GM23338 (cell line): ENCODE measurements at regions not wholly inside any gene's neighbourhood (a gene's known extent, or its start where the extent isn't known, plus 50 kb on each side); places are given as distances from the start of the nearest gene placed in this dataset.

Experiments used
- ATAC-seq: fragments of 200-7000 bp; cut with Tn5 transposase; 3 replicates; pipeline ENCODE4 v1.9.1; 2020
- DNase-seq: peaks from one replicate; pipeline ENCODE4 v3.0.0-alpha.2; 2015; ENCODE audit warnings: low spot score
- H2AFZ ChIP-seq: fragments of 200-600 bp; sonication (generic); 2 replicates; pipeline ENCODE4 v1.8.0; 2016; ENCODE audit warnings: antibody characterized with exemption, mild to moderate bottlenecking, moderate library complexity
- H3F3A ChIP-seq: fragments of 200-600 bp; sonication (generic); replicated peaks from 2 replicates; pipeline ENCODE4 v1.8.0; 2017; ENCODE audit warnings: antibody characterized with exemption, mixed run types, low read depth
- H3K27ac ChIP-seq: fragments of 200-600 bp; sonication (generic); 2 replicates; pipeline ENCODE4 v1.6.1; 2016; ENCODE audit warnings: low read depth
- H3K27me3 ChIP-seq: fragments of 200-600 bp; sonication (generic); 2 replicates; pipeline ENCODE4 v1.8.0; 2016; ENCODE audit warnings: mild to moderate bottlenecking, mixed run types, moderate library complexity; ENCODE audit not compliant: insufficient read depth
- H3K36me3 ChIP-seq: fragments of 200-600 bp; sonication (generic); 2 replicates; pipeline ENCODE4 v1.8.0; 2016; ENCODE audit warnings: mild to moderate bottlenecking; ENCODE audit not compliant: insufficient read depth
- H3K4me1 ChIP-seq: fragments of 200-600 bp; sonication (generic); 2 replicates; pipeline ENCODE4 v1.8.0; 2016; ENCODE audit warnings: mild to moderate bottlenecking, moderate library complexity; ENCODE audit not compliant: insufficient read depth
- H3K4me2 ChIP-seq: fragments of 200-600 bp; sonication (generic); 2 replicates; pipeline ENCODE4 v1.7.1; 2017; ENCODE audit warnings: mixed run types
- H3K4me3 ChIP-seq: fragments of 200-600 bp; sonication (generic); 2 replicates; pipeline ENCODE4 v1.6.1; 2016; ENCODE audit warnings: mixed run types
- H3K79me2 ChIP-seq: fragments of 200-600 bp; sonication (generic); replicated peaks from 2 replicates; pipeline ENCODE4 v1.8.0; 2017; ENCODE audit warnings: mild to moderate bottlenecking; ENCODE audit not compliant: insufficient read depth
- H3K9me2 ChIP-seq: fragments of 200-600 bp; sonication (generic); 2 replicates; pipeline ENCODE4 v1.8.0; 2017; ENCODE audit not compliant: insufficient read depth
- H4K20me1 ChIP-seq: fragments of 200-600 bp; sonication (generic); replicated peaks from 2 replicates; pipeline ENCODE4 v1.8.0; 2017; ENCODE audit warnings: mild to moderate bottlenecking; ENCODE audit not compliant: insufficient read depth
- H3K27ac Mint-ChIP-seq: 2 replicates; pipeline ENCODE4 v1.8.0; 2020; ENCODE audit warnings: inconsistent platforms, mild to moderate bottlenecking, moderate library complexity, mixed read lengths
- H3K27me3 Mint-ChIP-seq: 3 replicates; pipeline ENCODE4 v1.8.0; 2022; ENCODE audit warnings: low read depth, mild to moderate bottlenecking, moderate library complexity, mixed read lengths, inconsistent platforms; ENCODE audit not compliant: insufficient read depth, poor library complexity
- H3K36me3 Mint-ChIP-seq: 3 replicates; pipeline ENCODE4 v1.8.0; 2021; ENCODE audit warnings: low read depth, mild to moderate bottlenecking, inconsistent platforms, moderate library complexity, mixed read lengths
- H3K4me1 Mint-ChIP-seq: 3 replicates; pipeline ENCODE4 v1.8.0; 2020; ENCODE audit warnings: mild to moderate bottlenecking, inconsistent platforms, mixed read lengths
- H3K4me3 Mint-ChIP-seq: 3 replicates; pipeline ENCODE4 v1.8.0; 2021; ENCODE audit warnings: moderate library complexity, mild to moderate bottlenecking, inconsistent platforms, mixed read lengths
- H3K9me3 Mint-ChIP-seq: 3 replicates; pipeline ENCODE4 v1.8.0; 2020; ENCODE audit warnings: moderate library complexity, mild to moderate bottlenecking, inconsistent platforms, mixed read lengths
- CREB1 ChIP-seq: fragments of 250-450 bp; sonication (Bioruptor Pico); IDR thresholded peaks from 2 replicates; pipeline ENCODE4 v1.5.0; 2020; ENCODE audit warnings: low read depth, mild to moderate bottlenecking, moderate library complexity
- EZH2 ChIP-seq: fragments of 200-600 bp; sonication (generic); IDR thresholded peaks from one replicate; pipeline ENCODE4 v1.8.0; 2017; ENCODE audit warnings: antibody characterized with exemption, mild to moderate bottlenecking, low read depth; ENCODE audit not compliant: unreplicated experiment
- EZH2phosphoT487 ChIP-seq: fragments of 200-600 bp; sonication (generic); IDR thresholded peaks from one replicate; pipeline ENCODE4 v1.8.1; 2018; ENCODE audit warnings: antibody characterized with exemption; ENCODE audit not compliant: unreplicated experiment
- JUNB ChIP-seq: IDR thresholded peaks from one replicate; pipeline ENCODE4 v1.6.1; 2016; ENCODE audit warnings: antibody characterized with exemption; ENCODE audit not compliant: unreplicated experiment
- POLR2AphosphoS5 ChIP-seq: IDR thresholded peaks from 2 replicates; pipeline ENCODE4 v1.6.1; 2016; ENCODE audit warnings: antibody characterized with exemption, low read depth
- STAT1 ChIP-seq: IDR thresholded peaks from one replicate; pipeline ENCODE4 v1.6.1; 2016; ENCODE audit warnings: antibody characterized with exemption; ENCODE audit not compliant: unreplicated experiment
- ZNF114 ChIP-seq: fragments of 250-450 bp; sonication (Bioruptor Pico); IDR thresholded peaks from 2 replicates; pipeline ENCODE4 v1.5.0; 2020; ENCODE audit warnings: mild to moderate bottlenecking, moderate library complexity
- ZNF331 ChIP-seq: fragments of 250-450 bp; sonication (Bioruptor Pico); IDR thresholded peaks from 2 replicates; pipeline ENCODE4 v1.5.0; 2020; ENCODE audit warnings: low read depth, mild to moderate bottlenecking, moderate library complexity
- ZNF462 ChIP-seq: fragments of 250-450 bp; sonication (Bioruptor Pico); IDR thresholded peaks from 2 replicates; pipeline ENCODE4 v1.5.0; 2020; ENCODE audit warnings: mild to moderate bottlenecking, moderate library complexity
- TF ChIP-seq, protein P1 (sequence below): IDR thresholded peaks from 2 replicates; pipeline ENCODE4 v1.6.1; 2016; ENCODE audit warnings: antibody characterized with exemption
- TF ChIP-seq, protein P2 (sequence below), 2 experiments: fragments of 200-600 bp in 1 of 2; sonication (generic) in 1 of 2; conservative IDR thresholded peaks; 2 replicates each; pipeline versions ENCODE4 v1.5.1 to v1.6.1; 2016 to 2017; ENCODE audit warnings: antibody characterized with exemption in 2 of 2, low read depth in 2 of 2, mild to moderate bottlenecking in 2 of 2, moderate library complexity in 1 of 2
- TF ChIP-seq, protein P3 (sequence below): IDR thresholded peaks from one replicate; pipeline ENCODE4 v1.6.1; 2018; ENCODE audit warnings: antibody characterized with exemption; ENCODE audit not compliant: unreplicated experiment

- Histone ChIP-seq H3K36me3 (no peaks in the 10 kb centered on the region), H3F3A (no peaks in the 10 kb centered on the region), H3K4me3 (no peak overlapping the region), H2AFZ (no peak overlapping the region), H4K20me1 (no peaks in the 10 kb centered on the region), H3K27ac (0 out of 2 replicates have a peak overlapping the region, but pooled peaks have one; percentile 36), H3K4me2 (no peak overlapping the region), H3K27me3 (no peaks in the 10 kb centered on the region), H3K4me1 (peaks cover 55% of the 10 kb centered on the region), H3K79me2 (peaks cover 12% of the 10 kb centered on the region), H3K9me2 (no peaks in the 10 kb centered on the region)
- Mint-ChIP-seq H3K4me3 (no peak overlapping the region), H3K4me1 (peaks cover 47% of the 10 kb centered on the region), H3K27ac (no peak overlapping the region), H3K9me3 (no peaks in the 10 kb centered on the region), H3K36me3 (no peaks in the 10 kb centered on the region), H3K27me3 (peaks cover 17% of the 10 kb centered on the region)
- ATAC-seq (no peak), DNase-seq (no peak)
- TF ChIP-seq JUNB (no peak), ZNF114 (no peak), ZNF462 (CRISPR knock-in tag) (no peak), ZNF331 (CRISPR knock-in tag) (no peak), EZH2phosphoT487 (no peak), POLR2AphosphoS5 (no peak), EZH2 (no peak), CREB1 (CRISPR knock-in tag) (no peak), STAT1 (no peak)
- TF ChIP-seq, protein P1, sequence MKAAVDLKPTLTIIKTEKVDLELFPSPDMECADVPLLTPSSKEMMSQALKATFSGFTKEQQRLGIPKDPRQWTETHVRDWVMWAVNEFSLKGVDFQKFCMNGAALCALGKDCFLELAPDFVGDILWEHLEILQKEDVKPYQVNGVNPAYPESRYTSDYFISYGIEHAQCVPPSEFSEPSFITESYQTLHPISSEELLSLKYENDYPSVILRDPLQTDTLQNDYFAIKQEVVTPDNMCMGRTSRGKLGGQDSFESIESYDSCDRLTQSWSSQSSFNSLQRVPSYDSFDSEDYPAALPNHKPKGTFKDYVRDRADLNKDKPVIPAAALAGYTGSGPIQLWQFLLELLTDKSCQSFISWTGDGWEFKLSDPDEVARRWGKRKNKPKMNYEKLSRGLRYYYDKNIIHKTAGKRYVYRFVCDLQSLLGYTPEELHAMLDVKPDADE, result no peak
- TF ChIP-seq, protein P2, sequence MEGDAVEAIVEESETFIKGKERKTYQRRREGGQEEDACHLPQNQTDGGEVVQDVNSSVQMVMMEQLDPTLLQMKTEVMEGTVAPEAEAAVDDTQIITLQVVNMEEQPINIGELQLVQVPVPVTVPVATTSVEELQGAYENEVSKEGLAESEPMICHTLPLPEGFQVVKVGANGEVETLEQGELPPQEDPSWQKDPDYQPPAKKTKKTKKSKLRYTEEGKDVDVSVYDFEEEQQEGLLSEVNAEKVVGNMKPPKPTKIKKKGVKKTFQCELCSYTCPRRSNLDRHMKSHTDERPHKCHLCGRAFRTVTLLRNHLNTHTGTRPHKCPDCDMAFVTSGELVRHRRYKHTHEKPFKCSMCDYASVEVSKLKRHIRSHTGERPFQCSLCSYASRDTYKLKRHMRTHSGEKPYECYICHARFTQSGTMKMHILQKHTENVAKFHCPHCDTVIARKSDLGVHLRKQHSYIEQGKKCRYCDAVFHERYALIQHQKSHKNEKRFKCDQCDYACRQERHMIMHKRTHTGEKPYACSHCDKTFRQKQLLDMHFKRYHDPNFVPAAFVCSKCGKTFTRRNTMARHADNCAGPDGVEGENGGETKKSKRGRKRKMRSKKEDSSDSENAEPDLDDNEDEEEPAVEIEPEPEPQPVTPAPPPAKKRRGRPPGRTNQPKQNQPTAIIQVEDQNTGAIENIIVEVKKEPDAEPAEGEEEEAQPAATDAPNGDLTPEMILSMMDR (conservative IDR thresholded peaks at IDR 0.05; ENCODE audit: low read depth in 2 of 2), result no peak
- TF ChIP-seq, protein P3, sequence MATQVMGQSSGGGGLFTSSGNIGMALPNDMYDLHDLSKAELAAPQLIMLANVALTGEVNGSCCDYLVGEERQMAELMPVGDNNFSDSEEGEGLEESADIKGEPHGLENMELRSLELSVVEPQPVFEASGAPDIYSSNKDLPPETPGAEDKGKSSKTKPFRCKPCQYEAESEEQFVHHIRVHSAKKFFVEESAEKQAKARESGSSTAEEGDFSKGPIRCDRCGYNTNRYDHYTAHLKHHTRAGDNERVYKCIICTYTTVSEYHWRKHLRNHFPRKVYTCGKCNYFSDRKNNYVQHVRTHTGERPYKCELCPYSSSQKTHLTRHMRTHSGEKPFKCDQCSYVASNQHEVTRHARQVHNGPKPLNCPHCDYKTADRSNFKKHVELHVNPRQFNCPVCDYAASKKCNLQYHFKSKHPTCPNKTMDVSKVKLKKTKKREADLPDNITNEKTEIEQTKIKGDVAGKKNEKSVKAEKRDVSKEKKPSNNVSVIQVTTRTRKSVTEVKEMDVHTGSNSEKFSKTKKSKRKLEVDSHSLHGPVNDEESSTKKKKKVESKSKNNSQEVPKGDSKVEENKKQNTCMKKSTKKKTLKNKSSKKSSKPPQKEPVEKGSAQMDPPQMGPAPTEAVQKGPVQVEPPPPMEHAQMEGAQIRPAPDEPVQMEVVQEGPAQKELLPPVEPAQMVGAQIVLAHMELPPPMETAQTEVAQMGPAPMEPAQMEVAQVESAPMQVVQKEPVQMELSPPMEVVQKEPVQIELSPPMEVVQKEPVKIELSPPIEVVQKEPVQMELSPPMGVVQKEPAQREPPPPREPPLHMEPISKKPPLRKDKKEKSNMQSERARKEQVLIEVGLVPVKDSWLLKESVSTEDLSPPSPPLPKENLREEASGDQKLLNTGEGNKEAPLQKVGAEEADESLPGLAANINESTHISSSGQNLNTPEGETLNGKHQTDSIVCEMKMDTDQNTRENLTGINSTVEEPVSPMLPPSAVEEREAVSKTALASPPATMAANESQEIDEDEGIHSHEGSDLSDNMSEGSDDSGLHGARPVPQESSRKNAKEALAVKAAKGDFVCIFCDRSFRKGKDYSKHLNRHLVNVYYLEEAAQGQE, result no peak
Measured at GRCh38 chr14:100396266-100396795, 73.2 kb downstream of the SLC25A47 start.
